Activated T-cell treated with anti-CD3 and anti-CD28 coated beads, Interleukin-2, amount 50 U/mL, for 1 hour (primary cell): ENCODE measurements at regions not wholly inside any gene's neighbourhood (a gene's known extent, or its start where the extent isn't known, plus 50 kb on each side); places are given as distances from the start of the nearest gene placed in this dataset.
"Not testable (repeated sequence)": the region's sequence is repeated elsewhere in the genome, so short reads cannot be mapped to it uniquely, and the experiment has no call there.

Experiments
- DNase-seq: peaks from one replicate; pipeline ENCODE4 v3.0.0-alpha.2; 2020

GRCh38 chr3:87564438-87564837 lies 288.1 kb upstream of the POU1F1 start:
- DNase-seq, result no peak

DNA sequence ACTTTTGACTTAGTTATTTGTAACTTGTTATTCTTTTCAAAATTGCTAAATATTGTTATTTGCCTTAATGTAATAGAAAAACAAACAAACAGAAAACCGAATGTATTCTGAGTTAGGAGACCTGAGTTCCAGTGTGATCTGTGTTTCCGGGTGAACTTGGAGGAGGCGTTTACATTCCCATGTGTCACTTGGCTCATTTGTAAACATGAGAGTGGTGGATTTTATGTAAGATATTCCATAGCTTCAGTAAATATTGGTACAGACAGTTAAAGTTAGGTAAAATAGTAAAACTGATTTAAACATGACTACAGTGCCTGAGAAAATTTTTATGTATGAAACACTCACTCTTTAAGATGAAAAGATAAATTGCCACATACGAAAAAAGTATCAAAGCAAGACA lies 287.3 kb upstream of the POU1F1 start:
- no peak for DNase-seq

- DNase-seq, result no peak
These were observed 282.1 kb upstream of the POU1F1 start for GRCh38 chr3:87558492-87558891.

- no peak for DNase-seq
These were observed 278.9 kb upstream of the POU1F1 start for GRCh38 chr3:87555290-87555689.

GRCh38 chr3:87553058-87553457 lies 276.7 kb upstream of the POU1F1 start:
- DNase-seq, result no peak

GRCh38 chr3:87550892-87551291 lies 274.5 kb upstream of the POU1F1 start:
- no peak for DNase-seq

DNA sequence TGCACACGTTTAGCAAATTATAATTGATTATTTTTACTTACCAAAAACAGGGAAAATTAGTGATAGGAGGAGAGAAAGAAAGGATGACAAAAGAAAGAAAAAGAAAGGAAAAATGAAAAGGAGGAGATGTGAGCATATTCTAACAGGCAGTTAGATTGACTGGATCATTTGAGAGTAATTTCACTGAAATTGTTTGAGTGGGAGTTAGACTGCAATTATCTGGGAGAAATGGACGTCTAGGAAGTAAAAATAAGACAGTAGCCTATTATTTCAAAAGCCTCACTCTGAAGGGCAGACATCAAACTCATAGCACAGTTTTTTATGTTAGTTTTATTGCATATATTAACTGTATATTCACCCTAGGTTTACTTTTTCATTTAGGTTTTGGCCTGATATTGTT lies 272.8 kb upstream of the POU1F1 start:
- no peak for DNase-seq

DNA sequence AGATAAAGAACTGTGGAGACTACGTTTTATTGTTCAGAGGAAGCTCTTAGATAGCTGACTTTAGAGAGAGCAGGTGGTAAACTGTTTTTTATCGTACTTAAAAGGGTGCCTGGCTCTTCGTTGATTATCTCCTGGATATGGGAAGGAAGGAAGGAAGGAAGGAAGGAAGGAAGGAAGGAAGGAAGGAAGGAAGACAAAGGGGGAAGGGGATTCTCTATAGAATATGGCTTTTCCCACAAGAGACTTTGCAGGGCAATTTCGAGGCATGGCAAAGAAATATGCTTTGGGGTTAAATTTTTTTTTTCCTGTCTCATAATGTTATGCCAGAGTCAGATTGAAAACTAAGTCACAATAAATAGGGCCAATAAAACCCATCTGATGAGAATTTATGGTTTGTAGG lies 271.9 kb upstream of the POU1F1 start:
- DNase-seq, result no peak

DNA sequence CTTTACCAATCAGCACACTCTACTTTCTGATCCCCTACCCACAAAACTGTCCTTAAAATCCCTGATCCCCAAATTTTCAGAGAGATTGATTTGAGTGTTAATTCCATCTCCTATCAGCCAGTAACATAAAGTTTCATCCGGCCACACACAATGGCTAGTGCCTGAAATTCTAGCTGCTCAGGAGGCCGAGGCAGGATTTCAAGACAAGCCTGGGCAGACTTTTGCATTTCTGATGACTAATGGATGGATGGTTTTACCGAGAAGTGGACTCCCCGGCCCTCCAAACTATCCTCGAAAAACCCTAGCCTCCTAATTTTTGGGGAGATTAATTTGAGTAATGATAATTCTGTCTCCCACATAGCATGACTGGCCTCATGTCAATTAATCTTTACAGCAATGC lies 269.8 kb upstream of the POU1F1 start:
- no peak for DNase-seq

- not testable (repeated sequence) for DNase-seq
These were observed 267.0 kb upstream of the POU1F1 start for GRCh38 chr3:87543408-87543807.

GRCh38 chr3:87541723-87542122 lies 265.3 kb upstream of the POU1F1 start:
- DNase-seq, result no peak

DNA sequence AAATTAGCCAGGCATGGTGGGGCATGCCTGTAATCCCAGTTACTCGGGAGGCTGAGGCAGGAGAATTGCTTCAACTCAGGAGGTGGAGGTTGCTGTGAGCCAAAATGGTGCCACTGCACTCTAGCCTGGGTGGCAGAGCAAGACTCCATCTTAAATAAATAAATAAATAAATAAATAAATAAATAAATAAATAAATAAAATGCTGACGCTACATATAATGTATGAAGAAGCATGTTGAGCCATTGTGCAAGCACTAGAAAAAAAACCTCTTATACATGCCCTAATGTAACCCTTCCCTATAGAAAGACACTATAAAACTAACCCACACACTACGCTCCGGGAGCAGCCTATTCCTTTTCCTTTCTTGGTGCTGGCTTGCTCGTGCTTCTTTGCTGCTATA lies 262.3 kb upstream of the POU1F1 start:
- not testable (repeated sequence) for DNase-seq

DNA sequence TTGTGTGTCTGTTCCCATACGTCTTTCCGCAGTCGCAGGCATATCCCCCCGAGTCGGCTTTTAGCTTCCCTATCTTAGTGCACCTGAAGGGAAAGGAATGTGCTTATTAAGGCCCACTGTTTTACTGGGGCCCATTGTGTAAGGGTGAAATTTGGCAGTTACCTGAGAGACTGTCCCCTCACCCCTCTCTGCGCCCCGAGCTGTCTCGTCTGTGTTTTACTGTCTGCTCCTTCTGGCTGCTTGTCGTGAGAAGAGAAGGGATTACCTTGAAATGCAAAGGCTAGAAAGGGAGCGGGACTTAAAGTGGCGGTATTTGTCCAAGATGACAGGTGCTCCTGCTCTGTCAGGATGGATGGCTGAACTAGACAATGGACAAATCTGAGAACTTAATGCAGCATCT lies 233.0 kb upstream of the POU1F1 start:
- DNase-seq, result no peak

- no peak for DNase-seq
These were observed 232.5 kb upstream of the POU1F1 start for GRCh38 chr3:87508921-87509320.

DNA sequence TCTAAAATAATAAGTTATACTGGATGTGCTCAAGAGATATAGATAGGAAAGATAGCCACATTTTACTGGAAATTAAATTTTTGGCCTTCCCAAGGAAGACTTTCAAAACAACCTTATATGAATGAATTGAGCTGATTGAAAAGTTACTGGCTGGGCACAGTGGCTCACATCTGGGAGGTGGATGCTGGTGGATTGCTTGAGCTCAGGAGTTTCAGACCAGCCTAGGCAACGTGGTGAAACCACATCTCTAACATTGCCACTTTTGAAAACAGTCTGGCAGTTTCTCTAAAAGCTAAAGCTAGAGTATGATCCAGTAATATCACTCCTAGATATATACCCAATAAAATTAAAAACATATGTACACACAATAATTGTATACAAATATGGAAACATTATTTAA lies 231.4 kb upstream of the POU1F1 start:
- DNase-seq, result no peak

DNA sequence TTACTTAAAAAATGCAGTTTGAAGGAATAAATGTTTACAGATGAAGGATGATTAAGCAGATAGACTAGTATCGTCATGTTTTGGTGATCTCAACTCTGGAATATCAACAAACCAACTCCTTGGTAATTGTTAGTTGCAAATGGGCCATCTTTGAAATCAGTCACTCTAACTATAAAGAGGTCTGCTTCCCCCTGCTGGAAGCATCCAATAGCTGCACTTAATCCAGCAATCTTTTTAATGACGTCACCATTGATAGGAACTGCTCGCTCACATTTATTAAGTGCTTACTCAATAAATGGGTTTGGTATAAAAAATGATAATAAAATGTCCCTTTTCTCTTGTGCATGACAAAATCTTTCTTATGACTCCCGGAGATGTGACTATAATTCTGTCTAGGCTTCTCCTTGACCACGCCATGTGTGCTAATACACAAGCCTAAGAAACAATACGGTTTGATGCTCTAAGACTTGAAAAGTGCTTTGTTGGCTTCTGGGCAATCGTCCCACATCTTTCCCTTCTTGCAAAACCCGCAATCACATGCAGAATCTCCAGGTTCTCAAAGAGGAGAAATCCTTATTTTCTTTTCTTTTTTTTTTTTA lies 227.6 kb upstream of the POU1F1 start:
- no peak for DNase-seq

DNA sequence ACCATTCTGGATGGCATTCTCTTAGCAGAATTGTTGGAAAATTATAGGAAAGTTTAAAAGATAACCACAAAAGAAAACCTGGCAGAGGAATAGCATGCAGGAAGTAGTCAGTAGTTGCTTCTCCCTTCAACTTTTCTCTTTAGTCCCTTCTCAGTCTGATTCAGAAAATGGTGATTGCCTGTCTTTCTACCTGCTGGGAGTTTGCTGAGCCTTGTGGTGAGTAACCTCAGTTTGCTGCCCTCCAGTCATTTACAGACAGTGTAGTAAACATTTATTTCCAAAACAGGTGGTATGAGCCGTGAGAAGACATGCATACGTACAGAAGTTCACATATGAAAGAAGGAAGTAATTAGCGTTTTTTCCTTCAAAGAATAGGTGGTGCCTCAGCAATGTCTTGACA lies 224.7 kb upstream of the POU1F1 start:
- DNase-seq, result no peak

DNA sequence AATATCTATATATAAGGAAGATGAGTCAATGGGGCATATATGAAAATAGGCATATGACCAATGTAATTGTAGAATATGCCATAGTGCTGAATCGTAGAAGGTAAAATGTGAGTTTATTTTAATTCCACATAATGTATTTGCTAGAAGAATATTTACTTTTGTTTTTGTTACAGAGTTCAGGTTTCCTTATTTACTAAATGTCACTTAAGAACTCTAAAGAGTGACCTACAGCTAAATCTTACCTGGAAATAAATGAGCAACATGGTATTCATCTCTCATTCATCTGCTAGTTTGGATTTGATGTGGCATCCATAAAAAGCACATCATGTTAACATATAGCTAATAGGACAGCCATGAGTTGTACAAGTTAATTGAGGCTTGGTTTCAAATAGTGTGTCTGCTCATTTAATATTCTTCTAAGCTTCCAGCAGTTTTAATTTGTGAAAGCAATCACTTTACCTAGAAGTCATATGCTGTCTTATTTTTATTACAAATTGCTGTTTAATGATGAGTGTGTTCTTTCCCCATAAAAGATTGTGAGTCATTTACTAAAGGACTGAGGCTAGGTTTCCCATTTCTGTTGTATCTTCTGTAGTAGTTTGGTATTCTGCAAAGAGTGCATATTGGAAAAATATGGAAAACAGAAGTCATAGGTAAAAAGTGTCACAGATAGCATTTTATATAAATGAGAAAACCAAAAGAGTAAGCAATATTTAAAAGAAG lies 222.1 kb upstream of the POU1F1 start:
- DNase-seq, result no peak

GRCh38 chr3:87495938-87496337 lies 219.6 kb upstream of the POU1F1 start:
- DNase-seq, result no peak

DNA sequence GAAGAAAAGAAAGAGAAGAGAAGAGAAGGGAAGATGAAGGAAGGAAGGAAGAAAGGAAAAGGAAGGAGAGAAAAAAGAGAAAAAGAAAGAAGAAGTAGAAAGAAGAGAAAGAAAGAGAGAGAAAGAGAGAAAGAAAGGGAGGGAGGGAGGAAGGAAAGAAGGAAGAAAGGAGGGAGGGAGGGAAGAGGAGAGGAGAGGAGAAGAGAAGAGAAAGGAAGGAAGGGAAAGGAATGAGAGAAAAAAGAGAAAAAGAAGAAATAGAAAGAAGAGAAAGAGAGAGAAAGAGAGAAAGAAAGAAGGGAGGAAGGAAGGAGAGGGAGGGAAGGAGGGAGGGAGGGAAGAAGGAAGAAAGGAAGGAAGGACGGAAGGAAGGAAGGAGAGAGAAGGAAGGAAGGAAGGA lies 217.9 kb upstream of the POU1F1 start:
- DNase-seq, result no peak

GRCh38 chr3:87491843-87492242 lies 215.5 kb upstream of the POU1F1 start:
- DNase-seq, result no peak

GRCh38 chr3:87489892-87490291 lies 213.5 kb upstream of the POU1F1 start:
- no peak for DNase-seq

DNA sequence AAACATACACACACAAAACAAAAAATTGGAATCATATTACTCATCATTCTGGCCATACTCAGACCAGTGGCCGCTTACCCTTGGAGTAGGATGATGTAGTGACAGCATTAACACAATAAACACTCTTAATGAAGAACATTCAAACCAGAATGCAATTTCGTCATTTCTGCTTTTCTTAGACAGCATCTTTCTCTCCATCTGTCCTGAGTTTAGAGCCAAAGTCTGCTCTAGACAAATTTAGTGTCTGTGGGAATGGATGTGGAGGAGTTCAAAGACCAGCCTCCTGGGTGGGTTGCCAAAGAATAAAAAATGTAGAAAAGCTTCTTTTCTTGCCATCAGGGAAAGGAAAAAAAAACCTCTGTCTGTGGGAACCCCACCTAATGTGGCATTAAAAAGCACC lies 212.4 kb upstream of the POU1F1 start:
- no peak for DNase-seq

GRCh38 chr3:87486635-87487034 lies 210.3 kb upstream of the POU1F1 start:
- DNase-seq, result not testable (repeated sequence)

DNA sequence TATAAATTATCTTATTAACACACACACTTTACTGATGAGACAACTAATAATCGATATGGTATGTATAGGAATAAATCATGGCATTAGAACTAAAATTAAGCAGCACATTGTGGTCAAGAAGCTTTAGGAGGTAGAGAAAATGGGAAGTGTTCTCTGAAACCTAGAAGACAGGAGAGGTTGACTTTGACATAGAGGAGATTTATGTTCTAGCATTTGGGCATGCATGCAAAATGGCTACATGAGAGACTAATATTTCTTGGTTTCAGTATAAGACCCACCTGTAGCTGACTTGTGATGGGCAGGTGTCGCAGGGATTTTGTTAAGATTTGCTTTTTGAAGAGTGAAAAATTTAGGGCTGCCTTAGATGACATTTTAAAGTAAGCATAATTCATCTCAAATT lies 209.7 kb upstream of the POU1F1 start:
- no peak for DNase-seq
